T-helper 1 cell (primary cell): ENCODE measurements at regions not wholly inside any gene's neighbourhood (a gene's known extent, or its start where the extent isn't known, plus 50 kb on each side); places are given as distances from the start of the nearest gene placed in this dataset.

Source experiments
- DNase-seq, 5 donors: peaks; one replicate each; pipeline ENCODE4 v3.0.0-alpha.2; 2012 to 2020

- DNase-seq, result no peak
These were observed 123.8 kb upstream of the RTL1 start for GRCh38 chr14:101027291-101027690.

GRCh38 chr14:101027966-101028365, 124.4 kb upstream of the RTL1 start:
- DNase-seq, result no peak

- DNase-seq, result no peak
These were observed 125.6 kb upstream of the RTL1 start for GRCh38 chr14:101028971-101029667.

- DNase-seq, result no peak
These were observed 126.3 kb upstream of the RTL1 start for GRCh38 chr14:101029668-101030290.

- DNase-seq, result no peak
These were observed 127.1 kb upstream of the RTL1 start for GRCh38 chr14:101030586-101030985.

GRCh38 chr14:101031186-101031585, 127.7 kb upstream of the RTL1 start:
- no peak for DNase-seq

GRCh38 chr14:101031721-101032120, 128.2 kb upstream of the RTL1 start:
- DNase-seq, result no peak

- DNase-seq, result no peak
These were observed 128.9 kb upstream of the RTL1 start for GRCh38 chr14:101032433-101032832.

- peak in 1 of 5 donors; percentile 4 for DNase-seq
These were observed 129.5 kb upstream of the RTL1 start for GRCh38 chr14:101033006-101033405.

- DNase-seq, result peak in 1 of 5 donors; percentile 1
These were observed 130.1 kb upstream of the RTL1 start for GRCh38 chr14:101033446-101034165.

GRCh38 chr14:101034986-101035385, 131.5 kb upstream of the RTL1 start:
- DNase-seq, result no peak

GRCh38 chr14:101035466-101036225, 132.1 kb upstream of the RTL1 start:
- no peak for DNase-seq

GRCh38 chr14:101037021-101037817, 133.7 kb upstream of the RTL1 start:
- no peak for DNase-seq

GRCh38 chr14:101039031-101039754, 135.7 kb upstream of the RTL1 start:
- no peak for DNase-seq

GRCh38 chr14:101039755-101040138, 136.2 kb upstream of the RTL1 start:
- DNase-seq, result no peak

- DNase-seq, result no peak
These were observed 137.3 kb upstream of the RTL1 start for GRCh38 chr14:101040538-101041442.

- DNase-seq, result no peak
These were observed 140.4 kb upstream of the RTL1 start for GRCh38 chr14:101043891-101044290.

GRCh38 chr14:101044741-101045140, 141.2 kb upstream of the RTL1 start:
- DNase-seq, result no peak

GRCh38 chr14:101045511-101045910, 142.0 kb upstream of the RTL1 start:
- DNase-seq, result no peak

- no peak for DNase-seq
These were observed 142.5 kb upstream of the RTL1 start for GRCh38 chr14:101046071-101046470.

GRCh38 chr14:101047326-101047725, 143.8 kb upstream of the RTL1 start:
- no peak for DNase-seq
